CD14-positive monocyte (primary cell): ENCODE measurements at regions not wholly inside any gene's neighbourhood (a gene's known extent, or its start where the extent isn't known, plus 50 kb on each side); places are given as distances from the start of the nearest gene placed in this dataset.

Experiments
- DNase-seq, 3 donors: peaks; one replicate each; pipeline ENCODE4 v3.0.0-alpha.2; 2011 to 2022
- H2AFZ ChIP-seq: 2 replicates; pipeline ENCODE4 v1.6.0; 2012; ENCODE audit warnings: mild to moderate bottlenecking, low read depth, low read length, inconsistent platforms; ENCODE audit not compliant: insufficient read depth, poor library complexity, severe bottlenecking
- H3K27ac ChIP-seq, 2 donors: 1 replicate in 1 of 2; 2 replicates in 1 of 2; pipeline ENCODE4 v1.5.1; 2012 to 2013; ENCODE audit warnings: low read length in 2 of 2, control low read depth in 1 of 2, inconsistent platforms in 1 of 2, low read depth in 1 of 2, mild to moderate bottlenecking in 1 of 2
- H3K27me3 ChIP-seq, 2 donors: one replicate each; pipeline versions ENCODE4 v1.6.0 to v1.6.1; 2011 to 2013; ENCODE audit warnings: low read length in 2 of 2; ENCODE audit not compliant: control insufficient read depth in 2 of 2, insufficient read depth in 2 of 2
- H3K36me3 ChIP-seq, 2 donors: replicated peaks in 1 of 2; 1 replicate in 1 of 2; 2 replicates in 1 of 2; pipeline versions ENCODE4 v1.5.1 to v1.6.1; 2012 to 2013; ENCODE audit warnings: low read length in 2 of 2, control low read depth in 1 of 2, inconsistent platforms in 1 of 2, mild to moderate bottlenecking in 1 of 2; ENCODE audit not compliant: insufficient read depth in 2 of 2, control insufficient read depth in 1 of 2
- H3K4me1 ChIP-seq, 2 donors: 1 replicate in 1 of 2; 2 replicates in 1 of 2; pipeline versions ENCODE4 v1.5.1 to v1.6.1; 2012 to 2013; ENCODE audit warnings: low read length in 2 of 2, control low read depth in 1 of 2, inconsistent platforms in 1 of 2, mild to moderate bottlenecking in 1 of 2, moderate library complexity in 1 of 2; ENCODE audit not compliant: insufficient read depth in 2 of 2, control insufficient read depth in 1 of 2
- H3K4me2 ChIP-seq: replicated peaks from 2 replicates; pipeline ENCODE3; 2012; ENCODE audit warnings: low read length, moderate library complexity, mild to moderate bottlenecking; ENCODE audit not compliant: poor library complexity, severe bottlenecking; ENCODE audit errors: extremely low read depth
- H3K4me3 ChIP-seq, 3 experiments: fragments of 200-600 bp in 1 of 3; sonication (generic) in 1 of 3; replicated peaks in 1 of 3; 1 replicate in 2 of 3; 2 replicates in 1 of 3; pipeline ENCODE4 v1.5.1; 2011 to 2013; ENCODE audit warnings: low read length in 3 of 3, mild to moderate bottlenecking in 3 of 3, control low read depth in 2 of 3, low read depth in 2 of 3, inconsistent platforms in 1 of 3, moderate library complexity in 1 of 3
- H3K79me2 ChIP-seq: 2 replicates; pipeline ENCODE4 v1.6.0; 2012; ENCODE audit warnings: mild to moderate bottlenecking, control low read depth, inconsistent platforms, low read length, moderate library complexity; ENCODE audit not compliant: insufficient read depth
- H3K9ac ChIP-seq: 2 replicates; pipeline ENCODE4 v1.6.0; 2017; ENCODE audit warnings: low read length, mild to moderate bottlenecking; ENCODE audit not compliant: insufficient read depth, poor library complexity, severe bottlenecking
- H3K9me3 ChIP-seq, 2 donors: replicated peaks in 1 of 2; 1 replicate in 1 of 2; 2 replicates in 1 of 2; pipeline versions ENCODE4 v1.5.1 to v1.6.1; 2012 to 2013; ENCODE audit warnings: low read length in 2 of 2, control low read depth in 1 of 2; ENCODE audit not compliant: control insufficient read depth in 1 of 2, insufficient read depth in 1 of 2
- H4K20me1 ChIP-seq: 2 replicates; pipeline ENCODE4 v1.6.0; 2012; ENCODE audit warnings: mild to moderate bottlenecking, low read length, control low read depth, moderate library complexity; ENCODE audit not compliant: insufficient read depth
- H3K27ac Mint-ChIP-seq, 7 donors: one replicate each; pipeline ENCODE4 v1.8.0; 2020; ENCODE audit warnings: mild to moderate bottlenecking in 7 of 7, mixed read lengths in 7 of 7, moderate library complexity in 6 of 7, inconsistent platforms in 2 of 7
- H3K27me3 Mint-ChIP-seq, 3 donors: one replicate each; pipeline ENCODE4 v1.8.0; 2021 to 2022; ENCODE audit warnings: low read depth in 3 of 3, mild to moderate bottlenecking in 3 of 3, mixed read lengths in 3 of 3, moderate library complexity in 3 of 3, inconsistent platforms in 1 of 3
- H3K36me3 Mint-ChIP-seq, 2 donors: one replicate each; pipeline ENCODE4 v1.8.0; 2020; ENCODE audit warnings: mixed read lengths in 2 of 2, inconsistent platforms in 1 of 2, mild to moderate bottlenecking in 1 of 2
- H3K4me1 Mint-ChIP-seq: one replicate; pipeline ENCODE4 v1.8.0; 2020; ENCODE audit warnings: mild to moderate bottlenecking, mixed read lengths
- H3K4me3 Mint-ChIP-seq, 2 donors: one replicate each; pipeline ENCODE4 v1.8.0; 2020; ENCODE audit warnings: mild to moderate bottlenecking in 2 of 2, mixed read lengths in 2 of 2, moderate library complexity in 1 of 2
- H3K9me3 Mint-ChIP-seq, 7 donors: one replicate each; pipeline ENCODE4 v1.8.0; 2020 to 2022; ENCODE audit warnings: mixed read lengths in 7 of 7, mild to moderate bottlenecking in 6 of 7, moderate library complexity in 6 of 7, inconsistent platforms in 2 of 7
- WGBS: methylation state at CpG from one replicate; pipeline ENCODE4 v1.1.5; 2013; ENCODE audit warnings: missing lambda C conversion rate; ENCODE audit not compliant: insufficient coverage; 5-methylcytosine and 5-hydroxymethylcytosine counted together
- intact Hi-C, 2 donors: fragments of 100-400 bp; cut with micrococcal nuclease; formaldehyde crosslinking; loops; one replicate each; pipeline versions ENCODE4 v1.15.0 to v1.15.1; 2023
- TF ChIP-seq, protein P1 (sequence below): fragments of 200-600 bp; IDR thresholded peaks from one replicate; pipeline ENCODE4 v1.8.0; 2022; ENCODE audit warnings: antibody characterized with exemption, mild to moderate bottlenecking

DNA sequence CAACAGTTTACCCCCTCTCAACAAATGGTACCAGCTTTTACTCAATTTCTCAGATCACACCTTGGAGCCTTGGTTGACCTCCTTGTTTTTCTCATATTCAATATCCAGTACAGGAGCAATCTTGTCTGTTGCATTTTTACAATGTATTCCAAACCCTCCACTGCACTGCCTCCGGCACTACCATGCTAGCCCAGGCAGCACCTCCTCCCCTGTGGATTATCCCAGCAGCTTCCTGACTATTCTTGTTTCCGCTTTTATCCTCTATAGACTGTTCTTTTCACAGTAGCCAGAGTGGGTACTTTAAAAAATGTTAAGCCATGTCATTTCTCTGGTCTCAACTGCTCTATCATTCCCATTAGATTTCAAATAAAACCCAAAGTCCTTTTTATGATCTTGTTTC, 253.4 kb upstream of the GPRIN3 start:
- Histone ChIP-seq H3K79me2 (no peaks in the 10 kb centered on the region), H3K36me3 (no peaks in the 10 kb centered on the region), H3K27me3 (no peaks in the 10 kb centered on the region), H3K9me3 (no peaks in the 10 kb centered on the region), H3K4me3 (no peak overlapping the region), H3K4me2 (no peak overlapping the region), H3K9ac (no peak overlapping the region), H3K4me1 (no peaks in the 10 kb centered on the region), H3K27ac (no peak overlapping the region), H4K20me1 (no peaks in the 10 kb centered on the region), H2AFZ (no peak overlapping the region)
- TF ChIP-seq, protein P1, sequence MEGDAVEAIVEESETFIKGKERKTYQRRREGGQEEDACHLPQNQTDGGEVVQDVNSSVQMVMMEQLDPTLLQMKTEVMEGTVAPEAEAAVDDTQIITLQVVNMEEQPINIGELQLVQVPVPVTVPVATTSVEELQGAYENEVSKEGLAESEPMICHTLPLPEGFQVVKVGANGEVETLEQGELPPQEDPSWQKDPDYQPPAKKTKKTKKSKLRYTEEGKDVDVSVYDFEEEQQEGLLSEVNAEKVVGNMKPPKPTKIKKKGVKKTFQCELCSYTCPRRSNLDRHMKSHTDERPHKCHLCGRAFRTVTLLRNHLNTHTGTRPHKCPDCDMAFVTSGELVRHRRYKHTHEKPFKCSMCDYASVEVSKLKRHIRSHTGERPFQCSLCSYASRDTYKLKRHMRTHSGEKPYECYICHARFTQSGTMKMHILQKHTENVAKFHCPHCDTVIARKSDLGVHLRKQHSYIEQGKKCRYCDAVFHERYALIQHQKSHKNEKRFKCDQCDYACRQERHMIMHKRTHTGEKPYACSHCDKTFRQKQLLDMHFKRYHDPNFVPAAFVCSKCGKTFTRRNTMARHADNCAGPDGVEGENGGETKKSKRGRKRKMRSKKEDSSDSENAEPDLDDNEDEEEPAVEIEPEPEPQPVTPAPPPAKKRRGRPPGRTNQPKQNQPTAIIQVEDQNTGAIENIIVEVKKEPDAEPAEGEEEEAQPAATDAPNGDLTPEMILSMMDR: no peak
- H3K4me1 Mint-ChIP-seq: no peaks in the 10 kb centered on the region
- DNase-seq: no peak
- peaks cover 0 to 1% (median 0%) of the 10 kb centered on the region in 3 donors for H3K27me3 Mint-ChIP-seq
- no peak overlapping the region for H3K4me3 Mint-ChIP-seq
- H3K9me3 Mint-ChIP-seq: no peaks in the 10 kb centered on the region
- no peaks in the 10 kb centered on the region for H3K36me3 Mint-ChIP-seq
- WGBS: no CpG with 5 or more reads among the region's 2 CpGs
- no peak overlapping the region for H3K27ac Mint-ChIP-seq
- intact Hi-C loops: no loop called here

GRCh38 chr4:89558147-89558546, 250.5 kb upstream of the GPRIN3 start:
- H3K9me3 Mint-ChIP-seq: no peaks in the 10 kb centered on the region
- DNase-seq: no peak

More at GRCh38 chr4:89558147-89558546, 250.5 kb upstream of the GPRIN3 start:
- intact Hi-C loops: no loop called here
- Mint-ChIP-seq H3K27ac (no peak overlapping the region), H3K36me3 (no peaks in the 10 kb centered on the region), H3K4me3 (no peak overlapping the region), H3K27me3 (peaks cover 0 to 1% (median 1%) of the 10 kb centered on the region in 3 donors), H3K4me1 (no peaks in the 10 kb centered on the region)
- no peaks in the 10 kb centered on the region for H4K20me1 ChIP-seq
- H3K9ac ChIP-seq: no peak overlapping the region
- H2AFZ ChIP-seq: no peak overlapping the region
- no peaks in the 10 kb centered on the region for H3K9me3 ChIP-seq
- no peaks in the 10 kb centered on the region for H3K79me2 ChIP-seq
- H3K4me2 ChIP-seq: no peak overlapping the region
- no peaks in the 10 kb centered on the region for H3K4me1 ChIP-seq
- no peak overlapping the region for H3K4me3 ChIP-seq
- H3K27me3 ChIP-seq: no peaks in the 10 kb centered on the region
- TF ChIP-seq, protein P1: peak; percentile 29
- no peak overlapping the region for H3K27ac ChIP-seq
- no peaks in the 10 kb centered on the region for H3K36me3 ChIP-seq
- no CpG with 5 or more reads among the region's 1 CpG for WGBS
